Smooth muscle cell (in vitro differentiated cells): ENCODE measurements at regions not wholly inside any gene's neighbourhood (a gene's known extent, or its start where the extent isn't known, plus 50 kb on each side); places are given as distances from the start of the nearest gene placed in this dataset.

Source experiments
- DNase-seq: peaks from one replicate; lab custom pipeline; 2025; ENCODE audit not compliant: unreplicated experiment; lab: John Stamatoyannopoulos, UW
- H2AFZ ChIP-seq: fragments of 200-600 bp; sonication (generic); 2 replicates; pipeline ENCODE4 v1.6.0; 2016; ENCODE audit warnings: antibody characterized with exemption, low read depth, mild to moderate bottlenecking
- H3F3A ChIP-seq: fragments of 200-600 bp; sonication (generic); 2 replicates; pipeline ENCODE4 v1.6.0; 2017; ENCODE audit warnings: antibody characterized with exemption, low read depth
- H3K27ac ChIP-seq: fragments of 200-600 bp; sonication (generic); 2 replicates; pipeline ENCODE4 v1.5.1; 2016; ENCODE audit warnings: low read depth, mild to moderate bottlenecking
- H3K27me3 ChIP-seq: fragments of 200-600 bp; sonication (generic); 2 replicates; pipeline ENCODE4 v1.6.1; 2016; ENCODE audit warnings: low read depth, mild to moderate bottlenecking
- H3K36me3 ChIP-seq: fragments of 200-600 bp; sonication (generic); 2 replicates; pipeline ENCODE4 v1.5.1; 2016; ENCODE audit warnings: low read depth
- H3K4me1 ChIP-seq: fragments of 200-600 bp; sonication (generic); 2 replicates; pipeline ENCODE4 v1.5.1; 2016; ENCODE audit warnings: low read depth
- H3K4me2 ChIP-seq: fragments of 200-600 bp; sonication (generic); 2 replicates; pipeline ENCODE4 v1.6.0; 2016; ENCODE audit warnings: mild to moderate bottlenecking
- H3K4me3 ChIP-seq: fragments of 200-600 bp; sonication (generic); 2 replicates; pipeline ENCODE4 v1.5.1; 2016; ENCODE audit warnings: mild to moderate bottlenecking
- H3K79me2 ChIP-seq: fragments of 200-600 bp; sonication (generic); 2 replicates; pipeline ENCODE4 v1.6.0; 2016; ENCODE audit warnings: low read depth, mild to moderate bottlenecking
- H3K9ac ChIP-seq: fragments of 200-600 bp; sonication (generic); 2 replicates; pipeline ENCODE4 v1.6.0; 2016; ENCODE audit warnings: low read depth
- H3K9me3 ChIP-seq: fragments of 200-600 bp; sonication (generic); replicated peaks from 2 replicates; pipeline ENCODE4 v1.5.1; 2016; ENCODE audit warnings: low read depth
- H4K20me1 ChIP-seq: fragments of 200-600 bp; sonication (generic); 2 replicates; pipeline ENCODE4 v1.6.0; 2016; ENCODE audit warnings: low read depth
- CTCF ChIP-seq: fragments of 200-600 bp; sonication (generic); IDR thresholded peaks from 2 replicates; pipeline ENCODE4 v1.5.1; 2017; ENCODE audit warnings: borderline replicate concordance, mild to moderate bottlenecking, antibody characterized with exemption; ENCODE audit not compliant: insufficient read depth, poor library complexity, severe bottlenecking
- WGBS: methylation state at CpG from one replicate; pipeline ENCODE4 v1.1.7; 2016; ENCODE audit warnings: low lambda C conversion rate; 5-methylcytosine and 5-hydroxymethylcytosine counted together

GRCh38 chr20:48474022-48474421 lies 353.8 kb downstream of the PREX1 start:
- Histone ChIP-seq H2AFZ (no peak overlapping the region), H3K27ac (no peak overlapping the region), H3K27me3 (peaks cover 36% of the 10 kb centered on the region), H3F3A (no peaks in the 10 kb centered on the region), H3K4me3 (no peak overlapping the region), H3K9me3 (no peaks in the 10 kb centered on the region), H3K36me3 (no peaks in the 10 kb centered on the region), H3K4me2 (no peak overlapping the region), H4K20me1 (no peaks in the 10 kb centered on the region), H3K79me2 (no peaks in the 10 kb centered on the region), H3K9ac (no peak overlapping the region), H3K4me1 (no peaks in the 10 kb centered on the region)
- no peak for DNase-seq
- 81% methylated on average over 5 of the region's 5 CpGs for WGBS
- TF ChIP-seq CTCF = no peak

- H3K4me1 ChIP-seq = no peaks in the 10 kb centered on the region
- 76% methylated on average over 9 of the region's 9 CpGs for WGBS
- H3K4me2 ChIP-seq = no peak overlapping the region
- no peak for DNase-seq
- peaks cover 35% of the 10 kb centered on the region for H3K27me3 ChIP-seq
- no peaks in the 10 kb centered on the region for H4K20me1 ChIP-seq
- H3K9ac ChIP-seq = no peak overlapping the region
- no peaks in the 10 kb centered on the region for H3K79me2 ChIP-seq
- no peaks in the 10 kb centered on the region for H3F3A ChIP-seq
- H3K27ac ChIP-seq = no peak overlapping the region
- no peak overlapping the region for H3K4me3 ChIP-seq
- TF ChIP-seq CTCF = no peak
- H3K36me3 ChIP-seq = no peaks in the 10 kb centered on the region
- no peaks in the 10 kb centered on the region for H3K9me3 ChIP-seq
- H2AFZ ChIP-seq = no peak overlapping the region
These were observed 355.9 kb downstream of the PREX1 start for GRCh38 chr20:48471759-48472408.

GRCh38 chr20:48471176-48471575 lies 356.6 kb downstream of the PREX1 start:
- H3K27ac ChIP-seq = no peak overlapping the region
- H3K79me2 ChIP-seq = no peaks in the 10 kb centered on the region
- TF ChIP-seq CTCF = no peak

GRCh38 chr20:48470141-48470540 lies 357.7 kb downstream of the PREX1 start:
- DNase-seq = no peak
- no peaks in the 10 kb centered on the region for H3K36me3 ChIP-seq
- no peaks in the 10 kb centered on the region for H3K79me2 ChIP-seq
- no peaks in the 10 kb centered on the region for H3K9me3 ChIP-seq
- H3F3A ChIP-seq = no peaks in the 10 kb centered on the region
- no peak overlapping the region for H3K27ac ChIP-seq
- peaks cover 31% of the 10 kb centered on the region for H3K27me3 ChIP-seq
- H3K4me1 ChIP-seq = no peaks in the 10 kb centered on the region
- 89% methylated on average over 3 of the region's 3 CpGs for WGBS
- H3K4me3 ChIP-seq = no peak overlapping the region
- no peak overlapping the region for H3K4me2 ChIP-seq
- no peak for TF ChIP-seq CTCF
- H4K20me1 ChIP-seq = no peaks in the 10 kb centered on the region
- no peak overlapping the region for H3K9ac ChIP-seq
- H2AFZ ChIP-seq = no peak overlapping the region

More at GRCh38 chr20:48471176-48471575, 356.6 kb downstream of the PREX1 start:
- Histone ChIP-seq H3K4me3 (no peak overlapping the region), H3K9ac (no peak overlapping the region), H3K9me3 (no peaks in the 10 kb centered on the region), H4K20me1 (no peaks in the 10 kb centered on the region), H3F3A (no peaks in the 10 kb centered on the region), H3K36me3 (no peaks in the 10 kb centered on the region), H2AFZ (no peak overlapping the region), H3K27me3 (peaks cover 33% of the 10 kb centered on the region), H3K4me1 (no peaks in the 10 kb centered on the region), H3K4me2 (no peak overlapping the region)
- DNase-seq = no peak
- WGBS = 70% methylated on average over 5 of the region's 5 CpGs
